ENCODE measurements at regions not wholly inside any gene's neighbourhood (a gene's known extent, or its start where the extent isn't known, plus 50 kb on each side); places are given as distances from the start of the nearest gene placed in this dataset.

GRCh38 chr2:217165547-217165946 lies 305.7 kb upstream of the TNP1 start:
- no peak for TF ChIP-seq L3MBTL2 (conservative IDR thresholded peaks at IDR 0.05)
- no peak for TF ChIP-seq LEF1 (IDR thresholded peaks at IDR 0.05; ENCODE audit: borderline replicate concordance)
- no peak for TF ChIP-seq CTBP1 (IDR thresholded peaks at IDR 0.05; ENCODE audit: borderline replicate concordance)
- TF ChIP-seq BHLHE40 (IDR thresholded peaks at IDR 0.05; ENCODE audit: borderline replicate concordance), result no peak
- CTCF ChIA-PET, result interaction anchor here (0.6 to 1.2 kb wide), 5 partner anchors 188 to 473 kb away, joined by 3 to 5 read pairs (median 3); no protein-coding TSS in a partner anchor
- no peak for DNase-seq (ENCODE audit: extremely low spot score)
- POLR2A ChIA-PET, result no interaction called here

- POLR2A ChIA-PET, result no interaction called here
- DNase-seq (ENCODE audit: extremely low spot score), result no peak
- CTCF ChIA-PET, result no interaction called here
- TF ChIP-seq L3MBTL2 (conservative IDR thresholded peaks at IDR 0.05), result no peak
- TF ChIP-seq ZNF384 (IDR thresholded peaks at IDR 0.05), result no peak
- TF ChIP-seq BHLHE40 (IDR thresholded peaks at IDR 0.05; ENCODE audit: borderline replicate concordance), result no peak
- TF ChIP-seq FOXK2 (IDR thresholded peaks at IDR 0.05), result no peak
- TF ChIP-seq FOXM1 (IDR thresholded peaks at IDR 0.05; ENCODE audit: borderline replicate concordance), result no peak
- no peak for TF ChIP-seq ARNT (IDR thresholded peaks at IDR 0.05)
Measured at GRCh38 chr2:217163987-217164386, 304.1 kb upstream of the TNP1 start.

- TF ChIP-seq ZNF384 (IDR thresholded peaks at IDR 0.05), result no peak
- TF ChIP-seq TARDBP (IDR thresholded peaks at IDR 0.05), result no peak
- TF ChIP-seq ELF4 (IDR thresholded peaks at IDR 0.05), result no peak
- TF ChIP-seq HDGF (IDR thresholded peaks at IDR 0.05; ENCODE audit: borderline replicate concordance), result no peak
- TF ChIP-seq L3MBTL2 (conservative IDR thresholded peaks at IDR 0.05), result no peak
- no peak for TF ChIP-seq FOXK2 (IDR thresholded peaks at IDR 0.05)
- no peak for TF ChIP-seq LEF1 (IDR thresholded peaks at IDR 0.05; ENCODE audit: borderline replicate concordance)
- TF ChIP-seq BHLHE40 (IDR thresholded peaks at IDR 0.05; ENCODE audit: borderline replicate concordance), result no peak
- no peak for TF ChIP-seq FOXM1 (IDR thresholded peaks at IDR 0.05; ENCODE audit: borderline replicate concordance)
- TF ChIP-seq CTBP1 (IDR thresholded peaks at IDR 0.05; ENCODE audit: borderline replicate concordance), result no peak
- TF ChIP-seq PKNOX1 (IDR thresholded peaks at IDR 0.05), result no peak
- DNase-seq (ENCODE audit: extremely low spot score), result no peak
- ChIA-PET POLR2A (no interaction called here), CTCF (interaction anchor here (0.5 kb wide), 1 partner anchor 207 kb away, joined by 5 read pairs; no protein-coding TSS in a partner anchor)
Measured at GRCh38 chr2:217162533-217162932, 302.7 kb upstream of the TNP1 start.

GRCh38 chr2:217160978-217161973 lies 301.4 kb upstream of the TNP1 start:
- DNase-seq (ENCODE audit: extremely low spot score), result no peak
- POLR2A ChIA-PET, result no interaction called here
- CTCF ChIA-PET, result interaction anchor here (0.7 kb wide), 1 partner anchor 350 kb away, joined by 8 read pairs; no protein-coding TSS in a partner anchor
- TF ChIP-seq FOXA1 (IDR thresholded peaks at IDR 0.05) (no peak), ARNT (IDR thresholded peaks at IDR 0.05) (no peak), FOXM1 (IDR thresholded peaks at IDR 0.05; ENCODE audit: borderline replicate concordance) (no peak), ELF4 (IDR thresholded peaks at IDR 0.05) (no peak), HDGF (IDR thresholded peaks at IDR 0.05; ENCODE audit: borderline replicate concordance) (no peak)

GRCh38 chr2:217160103-217160743 lies 300.4 kb upstream of the TNP1 start:
- no peak for DNase-seq (ENCODE audit: extremely low spot score)
- TF ChIP-seq CTBP1 (IDR thresholded peaks at IDR 0.05; ENCODE audit: borderline replicate concordance) (no peak), TARDBP (IDR thresholded peaks at IDR 0.05) (no peak), ELF4 (IDR thresholded peaks at IDR 0.05) (no peak), SUZ12 (IDR thresholded peaks at IDR 0.05) (no peak), FOXA1 (IDR thresholded peaks at IDR 0.05) (no peak), BHLHE40 (IDR thresholded peaks at IDR 0.05; ENCODE audit: borderline replicate concordance) (no peak), NFRKB (IDR thresholded peaks at IDR 0.05) (no peak), FOXM1 (IDR thresholded peaks at IDR 0.05; ENCODE audit: borderline replicate concordance) (no peak), FOXK2 (IDR thresholded peaks at IDR 0.05) (no peak), LEF1 (IDR thresholded peaks at IDR 0.05; ENCODE audit: borderline replicate concordance) (no peak), ARNT (IDR thresholded peaks at IDR 0.05) (no peak)
- POLR2A ChIA-PET, result no interaction called here
- CTCF ChIA-PET, result interaction anchor here (0.7 kb wide), 2 partner anchors 39 to 351 kb away, joined by 4 to 8 read pairs; no protein-coding TSS in a partner anchor

GRCh38 chr2:217158928-217159327 lies 299.1 kb upstream of the TNP1 start:
- ChIA-PET POLR2A (no interaction called here), CTCF (no interaction called here)
- no peak for TF ChIP-seq ELF4 (IDR thresholded peaks at IDR 0.05)
- no peak for TF ChIP-seq NFRKB (IDR thresholded peaks at IDR 0.05)
- no peak for DNase-seq (ENCODE audit: extremely low spot score)

- POLR2A ChIA-PET, result no interaction called here
- TF ChIP-seq FOXA1 (IDR thresholded peaks at IDR 0.05) (no peak), BHLHE40 (IDR thresholded peaks at IDR 0.05; ENCODE audit: borderline replicate concordance) (no peak), SP1 (IDR thresholded peaks at IDR 0.05) (no peak), ARNT (IDR thresholded peaks at IDR 0.05) (no peak), ELF4 (IDR thresholded peaks at IDR 0.05) (no peak)
- CTCF ChIA-PET, result interaction anchor here (1.0 kb wide), 2 partner anchors 9 to 462 kb away, joined by 3 to 4 read pairs; partner anchors contain the start of gene IGFBP5
- no peak for DNase-seq (ENCODE audit: extremely low spot score)
Measured at GRCh38 chr2:217157581-217157980, 297.7 kb upstream of the TNP1 start.

All from HEK293T (cell line).